SU-DHL-6 (cell line): ENCODE measurements at regions not wholly inside any gene's neighbourhood (a gene's known extent, or its start where the extent isn't known, plus 50 kb on each side); places are given as distances from the start of the nearest gene placed in this dataset.
"Not testable (repeated sequence)": the region's sequence is repeated elsewhere in the genome, so short reads cannot be mapped to it uniquely, and the experiment has no call there.

Source experiments
- H2AFZ ChIP-seq: fragments of 200-600 bp; sonication (generic); 2 replicates; pipeline ENCODE4 v1.6.1; 2014; ENCODE audit warnings: low read depth, mild to moderate bottlenecking, moderate library complexity, mixed read lengths, antibody characterized with exemption, low read length; ENCODE audit not compliant: severe bottlenecking
- H3F3A ChIP-seq: fragments of 200-600 bp; shearing (Covaris generic); 2 replicates; pipeline ENCODE4 v1.6.0; 2016; ENCODE audit warnings: antibody characterized with exemption, mild to moderate bottlenecking; ENCODE audit not compliant: insufficient read depth
- H3K27ac ChIP-seq: fragments of 200-600 bp; sonication (generic); 2 replicates; pipeline ENCODE4 v1.5.1; 2016; ENCODE audit warnings: low read depth, mild to moderate bottlenecking, low read length, moderate library complexity, mixed read lengths
- H3K27me3 ChIP-seq: fragments of 200-600 bp; sonication (generic), shearing (Covaris generic); 2 replicates; pipeline ENCODE4 v1.6.0; 2014; ENCODE audit warnings: mild to moderate bottlenecking, low read length
- H3K36me3 ChIP-seq: fragments of 200-600 bp; sonication (generic); 2 replicates; pipeline ENCODE4 v1.6.1; 2014; ENCODE audit warnings: mild to moderate bottlenecking, low read length, mixed read lengths
- H3K4me2 ChIP-seq: fragments of 300-600, 200-600 bp; shearing (Covaris generic), sonication (generic); 2 replicates; pipeline ENCODE4 v1.6.0; 2014; ENCODE audit warnings: low read length, low read depth, mild to moderate bottlenecking; ENCODE audit not compliant: poor library complexity, severe bottlenecking
- H3K4me3 ChIP-seq: fragments of 200-600 bp; sonication (generic); 2 replicates; pipeline ENCODE4 v1.5.1; 2014; ENCODE audit warnings: antibody characterized with exemption, low read length, mild to moderate bottlenecking, mixed read lengths; ENCODE audit not compliant: insufficient read depth, poor library complexity, severe bottlenecking
- H3K79me2 ChIP-seq: fragments of 200-600 bp; sonication (generic); 2 replicates; pipeline ENCODE4 v1.6.1; 2014; ENCODE audit warnings: mild to moderate bottlenecking, low read length, moderate library complexity; ENCODE audit not compliant: insufficient read depth
- H3K9ac ChIP-seq: fragments of 200-600 bp; sonication (generic); 2 replicates; pipeline ENCODE4 v1.7.0; 2014; ENCODE audit warnings: mild to moderate bottlenecking, low read length
- H3K9me2 ChIP-seq: fragments of 200-600 bp; sonication (generic); replicated peaks from 2 replicates; pipeline ENCODE4 v1.6.1; 2014; ENCODE audit warnings: low read length; ENCODE audit not compliant: insufficient read depth
- H3K9me3 ChIP-seq: fragments of 200-600 bp; sonication (generic); 2 replicates; pipeline ENCODE4 v1.6.1; 2014; ENCODE audit warnings: low read length, mixed read lengths; ENCODE audit not compliant: insufficient read depth
- H4K20me1 ChIP-seq: fragments of 200-600 bp; sonication (generic); 2 replicates; pipeline ENCODE4 v1.6.1; 2014; ENCODE audit warnings: low read depth, mild to moderate bottlenecking, antibody characterized with exemption, low read length, moderate library complexity, mixed read lengths
- CTCF ChIP-seq: fragments of 200-600 bp; sonication (generic); IDR thresholded peaks from one replicate; pipeline ENCODE4 v1.5.1; 2017; ENCODE audit warnings: antibody characterized with exemption, mild to moderate bottlenecking, low read length, moderate library complexity; ENCODE audit not compliant: insufficient read depth, poor library complexity, severe bottlenecking
- EZH2phosphoT487 ChIP-seq: fragments of 200-600 bp; sonication (generic), shearing (Covaris generic); conservative IDR thresholded peaks from 2 replicates; pipeline ENCODE4 v1.6.1; 2018; ENCODE audit warnings: mild to moderate bottlenecking, antibody characterized with exemption, low read length, moderate library complexity, mixed read lengths

- no peaks in the 10 kb centered on the region for H3K36me3 ChIP-seq
- no peak overlapping the region for H3K4me2 ChIP-seq
- no peak overlapping the region for H3K4me3 ChIP-seq
- no peak overlapping the region for H3K9ac ChIP-seq
- no peak overlapping the region for H2AFZ ChIP-seq
- H3K9me3 ChIP-seq, result 0 out of 2 replicates have a peak, but pooled peaks cover 4% of the 10 kb centered on the region
- H3K9me2 ChIP-seq, result no peaks in the 10 kb centered on the region
- no peak overlapping the region for H3K27ac ChIP-seq
- TF ChIP-seq CTCF, result no peak
- no peak for TF ChIP-seq EZH2phosphoT487
- no peaks in the 10 kb centered on the region for H3K27me3 ChIP-seq
- no peaks in the 10 kb centered on the region for H3F3A ChIP-seq
- no peaks in the 10 kb centered on the region for H4K20me1 ChIP-seq
- no peaks in the 10 kb centered on the region for H3K79me2 ChIP-seq
These were observed 459.6 kb downstream of the ACTL7B start for GRCh38 chr9:108396193-108396592.

- H3K9ac ChIP-seq, result no peak overlapping the region
- no peak overlapping the region for H3K4me3 ChIP-seq
- no peak overlapping the region for H2AFZ ChIP-seq
- H3K27me3 ChIP-seq, result no peaks in the 10 kb centered on the region
- H3K4me2 ChIP-seq, result no peak overlapping the region
- no peak overlapping the region for H3K27ac ChIP-seq
- H4K20me1 ChIP-seq, result no peaks in the 10 kb centered on the region
- H3K79me2 ChIP-seq, result no peaks in the 10 kb centered on the region
- no peaks in the 10 kb centered on the region for H3F3A ChIP-seq
- TF ChIP-seq CTCF (no peak), EZH2phosphoT487 (no peak)
- no peaks in the 10 kb centered on the region for H3K9me2 ChIP-seq
- H3K36me3 ChIP-seq, result no peaks in the 10 kb centered on the region
- 0 out of 2 replicates have a peak, but pooled peaks cover 4% of the 10 kb centered on the region for H3K9me3 ChIP-seq
These were observed 460.4 kb downstream of the ACTL7B start for GRCh38 chr9:108395421-108395820.

GRCh38 chr9:108394726-108395125 is 461.1 kb downstream of the ACTL7B start:
- Histone ChIP-seq H3K27me3 (no peaks in the 10 kb centered on the region), H3K9me2 (no peaks in the 10 kb centered on the region), H4K20me1 (no peaks in the 10 kb centered on the region), H3K4me3 (no peak overlapping the region), H3K27ac (no peak overlapping the region), H3F3A (no peaks in the 10 kb centered on the region), H3K79me2 (no peaks in the 10 kb centered on the region), H3K9me3 (0 out of 2 replicates have a peak, but pooled peaks cover 4% of the 10 kb centered on the region), H3K36me3 (no peaks in the 10 kb centered on the region), H3K9ac (no peak overlapping the region), H2AFZ (no peak overlapping the region), H3K4me2 (no peak overlapping the region)
- TF ChIP-seq CTCF (no peak), EZH2phosphoT487 (no peak)

GRCh38 chr9:108393481-108394001 is 462.2 kb downstream of the ACTL7B start:
- H3K9ac ChIP-seq, H3K36me3 ChIP-seq, H3F3A ChIP-seq, H2AFZ ChIP-seq, H3K9me3 ChIP-seq, H3K27me3 ChIP-seq, H3K79me2 ChIP-seq, H3K27ac ChIP-seq, H4K20me1 ChIP-seq, H3K4me3 ChIP-seq, H3K4me2 ChIP-seq, H3K9me2 ChIP-seq: not testable (repeated sequence)
